Upper lobe of left lung (tissue), 6 donors: ENCODE measurements at regions not wholly inside any gene's neighbourhood (a gene's known extent, or its start where the extent isn't known, plus 50 kb on each side); places are given as distances from the start of the nearest gene placed in this dataset.

ENCODE experiments used
- ATAC-seq, 2 donors: fragments of 200-7000 bp; cut with Tn5 transposase; one replicate each; pipeline ENCODE4 v1.9.1; 2022; ENCODE audit warnings: mild to moderate bottlenecking in 2 of 2, moderate library complexity in 2 of 2; ENCODE audit not compliant: low FRiP score in 2 of 2
- DNase-seq, 2 donors: peaks; one replicate each; pipeline ENCODE4 v3.0.0-alpha.2; 2019 to 2020
- H3K27ac ChIP-seq, 4 donors: fragments of 200-600 bp; sonication (generic); one replicate each; pipeline ENCODE4 v1.5.1; 2016 to 2019
- H3K27me3 ChIP-seq, 4 donors: fragments of 200-600 bp; sonication (generic); one replicate each; pipeline ENCODE4 v1.5.1; 2017 to 2019
- H3K36me3 ChIP-seq, 4 donors: fragments of 200-600 bp; sonication (generic); one replicate each; pipeline ENCODE4 v1.5.1; 2016 to 2019
- H3K4me1 ChIP-seq, 4 donors: fragments of 200-600 bp; sonication (generic); one replicate each; pipeline ENCODE4 v1.5.1; 2018 to 2019
- H3K4me3 ChIP-seq, 4 donors: fragments of 200-600 bp; sonication (generic); one replicate each; pipeline ENCODE4 v1.5.1; 2017 to 2019; ENCODE audit warnings: mild to moderate bottlenecking in 2 of 4, moderate library complexity in 1 of 4
- H3K9me3 ChIP-seq, 4 donors: fragments of 200-600 bp; sonication (generic); one replicate each; pipeline ENCODE4 v1.5.1; 2018 to 2019
- EP300 ChIP-seq, 4 donors: sonication (generic); formaldehyde crosslinking; IDR thresholded peaks; one replicate each; pipeline ENCODE4 v1.5.1; 2017; ENCODE audit warnings: antibody characterized with exemption in 4 of 4, control low read depth in 2 of 4
- POLR2A ChIP-seq, 4 donors: fragments of 450-650 bp; IDR thresholded peaks; one replicate each; pipeline ENCODE4 v1.5.1; 2016 to 2017; ENCODE audit warnings: antibody characterized with exemption in 4 of 4, mild to moderate bottlenecking in 2 of 4
- POLR2AphosphoS5 ChIP-seq, 2 donors: sonication (generic); formaldehyde crosslinking; IDR thresholded peaks; one replicate each; pipeline ENCODE4 v1.5.1; 2017; ENCODE audit warnings: antibody characterized with exemption in 2 of 2
- WGBS, 2 donors: methylation state at CpG; one replicate each; pipeline ENCODE4 v1.1.5; 2017 to 2018; 5-methylcytosine and 5-hydroxymethylcytosine counted together
- TF ChIP-seq, protein P1 (sequence below), 6 experiments: fragments of 450-650 bp in 4 of 6; fragments of 200-600 bp in 2 of 6; sonication (generic) in 2 of 6; IDR thresholded peaks; one replicate each; pipeline ENCODE4 v1.5.1; 2016 to 2019; ENCODE audit warnings: antibody characterized with exemption in 6 of 6
- donor health status: DM: no; HTN: no; CAD: no; lungs with moderate emphysema.
- donor health status: DM: no; HTN: yes; CAD: no; lungs with severe emphysema.

GRCh38 chr9:21546949-21547348 lies 64.8 kb upstream of the IFNE start:
- no peaks in the 10 kb centered on the region for H3K27me3 ChIP-seq
- H3K9me3 ChIP-seq: no peaks in the 10 kb centered on the region
- WGBS, 2 donors: 65 to 81% methylated on average over 1 of the region's 1 CpG
- no peak for TF ChIP-seq POLR2AphosphoS5 (IDR thresholded peaks at IDR 0.05)
- TF ChIP-seq, protein P1, sequence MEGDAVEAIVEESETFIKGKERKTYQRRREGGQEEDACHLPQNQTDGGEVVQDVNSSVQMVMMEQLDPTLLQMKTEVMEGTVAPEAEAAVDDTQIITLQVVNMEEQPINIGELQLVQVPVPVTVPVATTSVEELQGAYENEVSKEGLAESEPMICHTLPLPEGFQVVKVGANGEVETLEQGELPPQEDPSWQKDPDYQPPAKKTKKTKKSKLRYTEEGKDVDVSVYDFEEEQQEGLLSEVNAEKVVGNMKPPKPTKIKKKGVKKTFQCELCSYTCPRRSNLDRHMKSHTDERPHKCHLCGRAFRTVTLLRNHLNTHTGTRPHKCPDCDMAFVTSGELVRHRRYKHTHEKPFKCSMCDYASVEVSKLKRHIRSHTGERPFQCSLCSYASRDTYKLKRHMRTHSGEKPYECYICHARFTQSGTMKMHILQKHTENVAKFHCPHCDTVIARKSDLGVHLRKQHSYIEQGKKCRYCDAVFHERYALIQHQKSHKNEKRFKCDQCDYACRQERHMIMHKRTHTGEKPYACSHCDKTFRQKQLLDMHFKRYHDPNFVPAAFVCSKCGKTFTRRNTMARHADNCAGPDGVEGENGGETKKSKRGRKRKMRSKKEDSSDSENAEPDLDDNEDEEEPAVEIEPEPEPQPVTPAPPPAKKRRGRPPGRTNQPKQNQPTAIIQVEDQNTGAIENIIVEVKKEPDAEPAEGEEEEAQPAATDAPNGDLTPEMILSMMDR (IDR thresholded peaks at IDR 0.05): no peak
- TF ChIP-seq POLR2A (IDR thresholded peaks at IDR 0.05): no peak
- no peak for TF ChIP-seq EP300 (IDR thresholded peaks at IDR 0.05)
- no peak for DNase-seq
- H3K27ac ChIP-seq: no peak overlapping the region
- no peaks in the 10 kb centered on the region for H3K36me3 ChIP-seq
- no peak overlapping the region for H3K4me3 ChIP-seq
- peaks cover 0 to 5% (median 1%) of the 10 kb centered on the region in 4 donors for H3K4me1 ChIP-seq
- ATAC-seq: no peak

DNA sequence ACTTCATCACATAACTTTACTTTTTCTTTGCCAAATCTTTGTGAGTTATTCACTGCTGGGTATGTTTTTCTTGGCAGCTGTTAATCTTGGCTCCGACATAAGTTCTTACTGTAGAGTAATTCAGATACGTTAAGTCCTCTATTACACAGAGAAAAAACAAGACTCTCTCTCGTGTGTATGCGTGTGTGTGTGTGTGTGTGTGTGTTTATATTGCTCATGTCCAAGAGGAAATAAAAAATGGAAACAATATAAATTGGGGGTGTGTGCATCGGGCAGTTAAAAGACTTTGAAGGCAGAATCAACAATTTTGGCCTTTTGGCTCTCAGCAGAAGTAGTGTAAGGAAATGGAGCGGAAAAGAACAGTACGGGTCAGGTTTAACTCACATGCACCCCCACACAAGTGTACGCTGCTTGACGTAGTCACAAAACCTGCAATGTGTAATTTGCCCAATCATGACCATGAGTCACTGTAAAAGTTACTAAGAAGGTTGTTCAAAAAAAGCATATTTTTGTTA lies 67.2 kb upstream of the IFNE start:
- Histone ChIP-seq H3K9me3 (no peaks in the 10 kb centered on the region), H3K27me3 (no peaks in the 10 kb centered on the region), H3K36me3 (no peaks in the 10 kb centered on the region), H3K4me3 (no peak overlapping the region), H3K27ac (no peak overlapping the region), H3K4me1 (peaks cover 0 to 5% (median 1%) of the 10 kb centered on the region in 4 donors)
- DNase-seq (no peak), ATAC-seq (peak; percentile 30 to 87)
- TF ChIP-seq POLR2AphosphoS5 (IDR thresholded peaks at IDR 0.05) (no peak), EP300 (IDR thresholded peaks at IDR 0.05) (no peak), POLR2A (IDR thresholded peaks at IDR 0.05) (no peak)
- TF ChIP-seq, protein P1 (IDR thresholded peaks at IDR 0.05): no peak
- 36 to 40% methylated on average over 9 of the region's 9 CpGs for WGBS, 2 donors

GRCh38 chr9:21549890-21550289 lies 67.8 kb upstream of the IFNE start:
- Histone ChIP-seq H3K27ac (no peak overlapping the region), H3K27me3 (no peaks in the 10 kb centered on the region), H3K4me1 (peaks cover 0 to 5% (median 1%) of the 10 kb centered on the region in 4 donors)

DNA sequence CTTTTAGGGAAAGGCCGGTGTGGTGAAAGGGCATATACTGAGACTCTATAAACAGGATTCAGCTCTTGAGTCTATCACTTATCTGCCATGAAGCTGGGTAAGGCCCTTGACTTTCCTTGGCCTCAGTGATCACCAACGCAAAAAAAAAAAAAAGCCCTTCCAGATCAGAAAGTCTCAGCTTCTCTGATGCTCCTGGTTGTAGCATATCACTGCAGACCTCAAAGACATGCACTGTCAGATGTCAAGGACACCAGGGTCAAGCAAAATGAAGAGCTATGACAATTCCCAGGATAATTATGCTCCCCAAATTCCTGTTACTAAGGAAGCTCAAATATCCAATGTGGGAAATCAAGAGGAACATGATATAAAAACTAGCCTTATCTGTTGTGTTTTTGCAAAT lies 68.3 kb upstream of the IFNE start:
- Histone ChIP-seq H3K36me3 (no peaks in the 10 kb centered on the region), H3K4me1 (peaks cover 0 to 5% (median 1%) of the 10 kb centered on the region in 4 donors), H3K9me3 (no peaks in the 10 kb centered on the region), H3K4me3 (no peak overlapping the region), H3K27ac (no peak overlapping the region), H3K27me3 (no peaks in the 10 kb centered on the region)
- ATAC-seq (no peak), DNase-seq (no peak)
- WGBS, 2 donors: 86 to 97% methylated on average over 2 of the region's 2 CpGs
- TF ChIP-seq POLR2A (IDR thresholded peaks at IDR 0.05) (no peak), EP300 (IDR thresholded peaks at IDR 0.05) (no peak), POLR2AphosphoS5 (IDR thresholded peaks at IDR 0.05) (no peak)
- TF ChIP-seq, protein P1 (IDR thresholded peaks at IDR 0.05): no peak

More at GRCh38 chr9:21549890-21550289, 67.8 kb upstream of the IFNE start:
- TF ChIP-seq, protein P1 (IDR thresholded peaks at IDR 0.05): no peak
- TF ChIP-seq EP300 (IDR thresholded peaks at IDR 0.05) (no peak), POLR2A (IDR thresholded peaks at IDR 0.05) (no peak)
- ATAC-seq (no peak), DNase-seq (no peak)
- no peaks in the 10 kb centered on the region for H3K36me3 ChIP-seq
- WGBS, 2 donors: 78 to 86% methylated on average over 4 of the region's 4 CpGs
- H3K9me3 ChIP-seq: no peaks in the 10 kb centered on the region
- H3K4me3 ChIP-seq: no peak overlapping the region

- H3K9me3 ChIP-seq: no peaks in the 10 kb centered on the region
- no peak overlapping the region for H3K27ac ChIP-seq
- WGBS, 2 donors: 62 to 78% methylated on average over 2 of the region's 2 CpGs
These were observed 69.3 kb upstream of the IFNE start for GRCh38 chr9:21551401-21551800.

More at GRCh38 chr9:21551401-21551800, 69.3 kb upstream of the IFNE start:
- DNase-seq: no peak
- ATAC-seq: no peak
- H3K36me3 ChIP-seq: no peaks in the 10 kb centered on the region
- H3K27me3 ChIP-seq: peaks cover 0 to 8% (median 2%) of the 10 kb centered on the region in 4 donors
- no peak overlapping the region for H3K4me3 ChIP-seq
- TF ChIP-seq EP300 (IDR thresholded peaks at IDR 0.05) (no peak), POLR2A (IDR thresholded peaks at IDR 0.05) (no peak), POLR2AphosphoS5 (IDR thresholded peaks at IDR 0.05) (no peak)
- TF ChIP-seq, protein P1 (IDR thresholded peaks at IDR 0.05): no peak
- peaks cover 0 to 5% (median 1%) of the 10 kb centered on the region in 4 donors for H3K4me1 ChIP-seq
